ENCODE measurements at regions not wholly inside any gene's neighbourhood (a gene's known extent, or its start where the extent isn't known, plus 50 kb on each side); places are given as distances from the start of the nearest gene placed in this dataset.

- ChIA-PET CTCF (interaction anchor here (0.8 to 2.2 kb wide), 3 partner anchors 10 to 166 kb away, joined by 3 to 8 read pairs (median 3); no protein-coding TSS in a partner anchor), POLR2A (no interaction called here)
- no peak for DNase-seq (ENCODE audit: low read depth, low spot score)
- no peak overlapping the region for H3K4me3 ChIP-seq (ENCODE audit: low read depth, low read length)
- TF ChIP-seq CTCF (IDR thresholded peaks at IDR 0.05; ENCODE audit: insufficient read depth, low read length, missing control alignments): no peak
These were observed 97.1 kb downstream of the HLX start for GRCh38 chr1:220976390-220976789.

GRCh38 chr1:220979371-220979770 is 100.1 kb downstream of the HLX start:
- no peak for TF ChIP-seq CTCF (IDR thresholded peaks at IDR 0.05; ENCODE audit: insufficient read depth, low read length, missing control alignments)
- no peak overlapping the region for H3K4me3 ChIP-seq (ENCODE audit: low read depth, low read length)
- no peak for DNase-seq (ENCODE audit: low read depth, low spot score)
- POLR2A ChIA-PET: no interaction called here
- CTCF ChIA-PET: no interaction called here

GRCh38 chr1:220982686-220983085 is 103.4 kb downstream of the HLX start:
- TF ChIP-seq CTCF (IDR thresholded peaks at IDR 0.05; ENCODE audit: insufficient read depth, low read length, missing control alignments): no peak
- no peak for DNase-seq (ENCODE audit: low read depth, low spot score)
- POLR2A ChIA-PET: no interaction called here
- CTCF ChIA-PET: no interaction called here
- H3K4me3 ChIP-seq (ENCODE audit: low read depth, low read length): no peak overlapping the region

GRCh38 chr1:220983877-220984635 is 104.8 kb downstream of the HLX start:
- DNase-seq (ENCODE audit: low read depth, low spot score): no peak
- ChIA-PET POLR2A (no interaction called here), CTCF (no interaction called here)
- no peak overlapping the region for H3K4me3 ChIP-seq (ENCODE audit: low read depth, low read length)
- no peak for TF ChIP-seq CTCF (IDR thresholded peaks at IDR 0.05; ENCODE audit: insufficient read depth, low read length, missing control alignments)

- DNase-seq (ENCODE audit: low read depth, low spot score): no peak
- TF ChIP-seq CTCF (IDR thresholded peaks at IDR 0.05; ENCODE audit: insufficient read depth, low read length, missing control alignments): peak; percentile 16
- H3K4me3 ChIP-seq (ENCODE audit: low read depth, low read length): no peak overlapping the region
- CTCF ChIA-PET: interaction anchor here (0.8 to 1.6 kb wide), 6 partner anchors 10 to 213 kb away, joined by 3 to 6 read pairs (median 3); no protein-coding TSS in a partner anchor
- POLR2A ChIA-PET: interaction anchor here (0.9 kb wide), 1 partner anchor 108 kb away, joined by 3 read pairs; no protein-coding TSS in a partner anchor
These were observed 111.4 kb downstream of the HLX start for GRCh38 chr1:220990427-220991339.

- H3K4me3 ChIP-seq (ENCODE audit: low read depth, low read length): no peak overlapping the region
- ChIA-PET POLR2A (interaction anchor here (0.9 kb wide), 1 partner anchor 107 kb away, joined by 3 read pairs; no protein-coding TSS in a partner anchor), CTCF (interaction anchor here (0.8 to 2.2 kb wide), 4 partner anchors 15 to 212 kb away, joined by 3 to 9 read pairs (median 3); no protein-coding TSS in a partner anchor)
- no peak for DNase-seq (ENCODE audit: low read depth, low spot score)
- no peak for TF ChIP-seq CTCF (IDR thresholded peaks at IDR 0.05; ENCODE audit: insufficient read depth, low read length, missing control alignments)
These were observed 112.3 kb downstream of the HLX start for GRCh38 chr1:220991506-220991905.

Data from AG04449 (cell line).